H1 (cell line): ENCODE measurements at regions not wholly inside any gene's neighbourhood (a gene's known extent, or its start where the extent isn't known, plus 50 kb on each side); places are given as distances from the start of the nearest gene placed in this dataset.

Source experiments
- CTBP2 ChIP-seq: IDR thresholded peaks from 2 replicates; pipeline ENCODE4 v1.7.0; 2011; ENCODE audit warnings: borderline replicate concordance, mild to moderate bottlenecking, moderate library complexity, mixed read lengths, low read length; ENCODE audit not compliant: insufficient read depth, insufficient read length
- MAX ChIP-seq: IDR thresholded peaks from 2 replicates; pipeline ENCODE4 v1.6.1; 2012; ENCODE audit warnings: inconsistent platforms
- USF2 ChIP-seq: IDR thresholded peaks from 2 replicates; pipeline ENCODE4 v1.6.1; 2011; ENCODE audit warnings: low read length, improper control_type of control experiment

GRCh38 chr7:25812086-25812850 lies 339.7 kb upstream of the NFE2L3 start (continued):
- no peak for TF ChIP-seq CTBP2
- no peak for TF ChIP-seq USF2
- TF ChIP-seq MAX: no peak
- TF ChIP-seq, all 59 proteins: peak for 0
